NCI-H2196 (cell line): ENCODE measurements at regions not wholly inside any gene's neighbourhood (a gene's known extent, or its start where the extent isn't known, plus 50 kb on each side); places are given as distances from the start of the nearest gene placed in this dataset.
A peak's percentile ranks its signal among the peaks of the same experiment; 100 is the strongest.

Experiments used
- DNase-seq: peaks from one replicate; lab custom pipeline; 2025; ENCODE audit not compliant: unreplicated experiment; lab: John Stamatoyannopoulos, UW

- no peak for DNase-seq
Observed at GRCh38 chr20:11624704-11625103, 293.0 kb upstream of the BTBD3 start.

GRCh38 chr20:11626551-11626950, 291.1 kb upstream of the BTBD3 start:
- DNase-seq = no peak

- DNase-seq = no peak
Observed at GRCh38 chr20:11642866-11643265, 274.8 kb upstream of the BTBD3 start.

GRCh38 chr20:11646359-11646758, 271.3 kb upstream of the BTBD3 start:
- no peak for DNase-seq

GRCh38 chr20:11650566-11650965, 267.1 kb upstream of the BTBD3 start:
- no peak for DNase-seq

- no peak for DNase-seq
Observed at GRCh38 chr20:11651138-11651537, 266.6 kb upstream of the BTBD3 start.

GRCh38 chr20:11651647-11652046, 266.0 kb upstream of the BTBD3 start:
- DNase-seq = no peak

GRCh38 chr20:11652128-11652527, 265.6 kb upstream of the BTBD3 start:
- no peak for DNase-seq

- DNase-seq = no peak
Observed at GRCh38 chr20:11654766-11655165, 262.9 kb upstream of the BTBD3 start.

GRCh38 chr20:11660673-11661072, 257.0 kb upstream of the BTBD3 start:
- no peak for DNase-seq

GRCh38 chr20:11671015-11671511, 246.6 kb upstream of the BTBD3 start:
- DNase-seq = no peak

- DNase-seq = no peak
Observed at GRCh38 chr20:11672959-11673358, 244.7 kb upstream of the BTBD3 start.

- no peak for DNase-seq
Observed at GRCh38 chr20:11675920-11676629, 241.6 kb upstream of the BTBD3 start.

- peak; percentile 20 for DNase-seq
Observed at GRCh38 chr20:11676630-11677287, 240.9 kb upstream of the BTBD3 start.

GRCh38 chr20:11677428-11677827, 240.3 kb upstream of the BTBD3 start:
- DNase-seq = no peak

- DNase-seq = no peak
Observed at GRCh38 chr20:11677836-11678235, 239.9 kb upstream of the BTBD3 start.

GRCh38 chr20:11682285-11682684, 235.4 kb upstream of the BTBD3 start:
- no peak for DNase-seq

- no peak for DNase-seq
Observed at GRCh38 chr20:11686195-11686594, 231.5 kb upstream of the BTBD3 start.

- no peak for DNase-seq
Observed at GRCh38 chr20:11686820-11687543, 230.7 kb upstream of the BTBD3 start.

- DNase-seq = no peak
Observed at GRCh38 chr20:11687546-11688292, 230.0 kb upstream of the BTBD3 start.

GRCh38 chr20:11689262-11689661, 228.4 kb upstream of the BTBD3 start:
- no peak for DNase-seq
